HepG2 (cell line): ENCODE measurements at regions not wholly inside any gene's neighbourhood (a gene's known extent, or its start where the extent isn't known, plus 50 kb on each side); places are given as distances from the start of the nearest gene placed in this dataset.

ENCODE experiments used
- MAFG ChIP-seq: sonication (generic); formaldehyde crosslinking; IDR thresholded peaks from 2 replicates; pipeline ENCODE4 v1.5.1; 2020; ENCODE audit warnings: mild to moderate bottlenecking, missing genetic modification reagents
- POLR2AphosphoS5 ChIP-seq: IDR thresholded peaks from 2 replicates; pipeline ENCODE4 v1.6.1; 2012; ENCODE audit warnings: low read depth, low read length
- SRF ChIP-seq: IDR thresholded peaks from 2 replicates; pipeline ENCODE4 v1.6.1; 2011; ENCODE audit warnings: mild to moderate bottlenecking, low read depth, low read length, moderate library complexity
- ZNF232 ChIP-seq: sonication (generic); formaldehyde crosslinking; IDR thresholded peaks from 2 replicates; pipeline ENCODE4 v1.4.0; 2020; ENCODE audit warnings: missing genetic modification reagents, borderline replicate concordance
- ZNF432 ChIP-seq: sonication (generic); formaldehyde crosslinking; IDR thresholded peaks from 2 replicates; pipeline ENCODE4 v1.5.0; 2020; ENCODE audit warnings: missing genetic modification reagents, mild to moderate bottlenecking, borderline replicate concordance
- ZNF775 ChIP-seq: sonication (generic); formaldehyde crosslinking; IDR thresholded peaks from 2 replicates; pipeline ENCODE4 v1.4.0; 2020; ENCODE audit warnings: missing genetic modification reagents, mild to moderate bottlenecking, moderate library complexity, borderline replicate concordance
- ZNF839 ChIP-seq: sonication (generic); formaldehyde crosslinking; IDR thresholded peaks from 2 replicates; pipeline ENCODE4 v1.4.0; 2020; ENCODE audit warnings: missing genetic modification reagents, mild to moderate bottlenecking, borderline replicate concordance
- TF ChIP-seq, protein P1 (sequence below): sonication (generic); formaldehyde crosslinking; IDR thresholded peaks from 2 replicates; pipeline ENCODE4 v1.5.0; 2020; ENCODE audit warnings: mild to moderate bottlenecking, missing genetic modification reagents, moderate library complexity
- TF ChIP-seq, protein P2 (sequence below): sonication (generic); formaldehyde crosslinking; IDR thresholded peaks from 2 replicates; pipeline ENCODE4 v1.4.0; 2020; ENCODE audit warnings: missing genetic modification reagents
- TF ChIP-seq, protein P3 (sequence below): sonication (generic); formaldehyde crosslinking; IDR thresholded peaks from 2 replicates; pipeline ENCODE4 v1.4.0; 2020; ENCODE audit warnings: missing genetic modification reagents, borderline replicate concordance
- TF ChIP-seq, protein P4 (sequence below): IDR thresholded peaks from 2 replicates; pipeline ENCODE4 v1.6.1; 2016; ENCODE audit warnings: low read depth

DNA sequence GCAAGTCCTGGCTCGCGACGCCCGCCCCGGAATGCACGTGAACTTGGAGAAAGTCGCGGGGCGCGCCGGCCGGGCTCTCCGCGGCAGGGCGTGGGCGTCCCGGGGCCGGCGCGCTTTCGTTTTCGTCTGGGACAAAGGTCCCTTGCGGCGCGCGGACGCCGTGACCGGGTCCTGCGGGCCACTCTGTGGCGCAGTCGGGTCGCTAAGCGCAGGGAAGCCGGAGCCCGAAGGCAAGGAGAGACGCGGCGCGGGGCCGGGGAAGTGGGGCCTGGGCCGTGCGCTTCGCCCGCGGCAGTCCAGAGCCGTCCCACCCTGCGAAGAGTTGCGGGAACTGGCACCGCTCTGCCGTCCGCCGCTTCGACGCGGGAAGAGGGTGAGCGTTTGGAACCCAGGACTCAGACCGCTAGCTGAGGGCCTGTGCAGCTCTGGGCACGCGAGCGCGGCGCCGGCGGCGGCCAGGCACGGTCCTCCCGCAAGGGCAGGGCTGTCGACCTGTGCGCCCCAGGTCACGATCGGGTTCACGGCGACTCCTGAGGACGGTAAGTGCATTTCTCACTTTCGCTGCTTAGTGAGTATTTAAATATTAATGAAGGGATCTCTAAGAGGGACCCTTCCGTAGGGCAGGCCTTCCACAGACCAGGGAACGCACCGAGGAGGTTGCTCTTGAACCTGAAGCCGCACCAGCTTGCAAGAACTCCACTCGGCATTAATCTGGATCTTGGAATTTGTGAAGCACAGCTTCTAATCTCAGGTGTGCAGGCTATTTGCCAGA is 78.0 kb upstream of the PPARA start:
- TF ChIP-seq, protein P1, sequence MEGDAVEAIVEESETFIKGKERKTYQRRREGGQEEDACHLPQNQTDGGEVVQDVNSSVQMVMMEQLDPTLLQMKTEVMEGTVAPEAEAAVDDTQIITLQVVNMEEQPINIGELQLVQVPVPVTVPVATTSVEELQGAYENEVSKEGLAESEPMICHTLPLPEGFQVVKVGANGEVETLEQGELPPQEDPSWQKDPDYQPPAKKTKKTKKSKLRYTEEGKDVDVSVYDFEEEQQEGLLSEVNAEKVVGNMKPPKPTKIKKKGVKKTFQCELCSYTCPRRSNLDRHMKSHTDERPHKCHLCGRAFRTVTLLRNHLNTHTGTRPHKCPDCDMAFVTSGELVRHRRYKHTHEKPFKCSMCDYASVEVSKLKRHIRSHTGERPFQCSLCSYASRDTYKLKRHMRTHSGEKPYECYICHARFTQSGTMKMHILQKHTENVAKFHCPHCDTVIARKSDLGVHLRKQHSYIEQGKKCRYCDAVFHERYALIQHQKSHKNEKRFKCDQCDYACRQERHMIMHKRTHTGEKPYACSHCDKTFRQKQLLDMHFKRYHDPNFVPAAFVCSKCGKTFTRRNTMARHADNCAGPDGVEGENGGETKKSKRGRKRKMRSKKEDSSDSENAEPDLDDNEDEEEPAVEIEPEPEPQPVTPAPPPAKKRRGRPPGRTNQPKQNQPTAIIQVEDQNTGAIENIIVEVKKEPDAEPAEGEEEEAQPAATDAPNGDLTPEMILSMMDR (CRISPR knock-in tag): no peak
- no peak for TF ChIP-seq SRF
- TF ChIP-seq ZNF775 (CRISPR knock-in tag): no peak
- TF ChIP-seq, protein P2, sequence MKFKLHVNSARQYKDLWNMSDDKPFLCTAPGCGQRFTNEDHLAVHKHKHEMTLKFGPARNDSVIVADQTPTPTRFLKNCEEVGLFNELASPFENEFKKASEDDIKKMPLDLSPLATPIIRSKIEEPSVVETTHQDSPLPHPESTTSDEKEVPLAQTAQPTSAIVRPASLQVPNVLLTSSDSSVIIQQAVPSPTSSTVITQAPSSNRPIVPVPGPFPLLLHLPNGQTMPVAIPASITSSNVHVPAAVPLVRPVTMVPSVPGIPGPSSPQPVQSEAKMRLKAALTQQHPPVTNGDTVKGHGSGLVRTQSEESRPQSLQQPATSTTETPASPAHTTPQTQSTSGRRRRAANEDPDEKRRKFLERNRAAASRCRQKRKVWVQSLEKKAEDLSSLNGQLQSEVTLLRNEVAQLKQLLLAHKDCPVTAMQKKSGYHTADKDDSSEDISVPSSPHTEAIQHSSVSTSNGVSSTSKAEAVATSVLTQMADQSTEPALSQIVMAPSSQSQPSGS (CRISPR knock-in tag): no peak
- no peak for TF ChIP-seq ZNF232 (CRISPR knock-in tag)
- TF ChIP-seq POLR2AphosphoS5: no peak
- TF ChIP-seq, protein P3, sequence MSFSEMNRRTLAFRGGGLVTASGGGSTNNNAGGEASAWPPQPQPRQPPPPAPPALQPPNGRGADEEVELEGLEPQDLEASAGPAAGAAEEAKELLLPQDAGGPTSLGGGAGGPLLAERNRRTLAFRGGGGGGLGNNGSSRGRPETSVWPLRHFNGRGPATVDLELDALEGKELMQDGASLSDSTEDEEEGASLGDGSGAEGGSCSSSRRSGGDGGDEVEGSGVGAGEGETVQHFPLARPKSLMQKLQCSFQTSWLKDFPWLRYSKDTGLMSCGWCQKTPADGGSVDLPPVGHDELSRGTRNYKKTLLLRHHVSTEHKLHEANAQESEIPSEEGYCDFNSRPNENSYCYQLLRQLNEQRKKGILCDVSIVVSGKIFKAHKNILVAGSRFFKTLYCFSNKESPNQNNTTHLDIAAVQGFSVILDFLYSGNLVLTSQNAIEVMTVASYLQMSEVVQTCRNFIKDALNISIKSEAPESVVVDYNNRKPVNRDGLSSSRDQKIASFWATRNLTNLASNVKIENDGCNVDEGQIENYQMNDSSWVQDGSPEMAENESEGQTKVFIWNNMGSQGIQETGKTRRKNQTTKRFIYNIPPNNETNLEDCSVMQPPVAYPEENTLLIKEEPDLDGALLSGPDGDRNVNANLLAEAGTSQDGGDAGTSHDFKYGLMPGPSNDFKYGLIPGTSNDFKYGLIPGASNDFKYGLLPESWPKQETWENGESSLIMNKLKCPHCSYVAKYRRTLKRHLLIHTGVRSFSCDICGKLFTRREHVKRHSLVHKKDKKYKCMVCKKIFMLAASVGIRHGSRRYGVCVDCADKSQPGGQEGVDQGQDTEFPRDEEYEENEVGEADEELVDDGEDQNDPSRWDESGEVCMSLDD (CRISPR knock-in tag): no peak
- TF ChIP-seq ZNF839 (CRISPR knock-in tag): no peak
- TF ChIP-seq, protein P4, sequence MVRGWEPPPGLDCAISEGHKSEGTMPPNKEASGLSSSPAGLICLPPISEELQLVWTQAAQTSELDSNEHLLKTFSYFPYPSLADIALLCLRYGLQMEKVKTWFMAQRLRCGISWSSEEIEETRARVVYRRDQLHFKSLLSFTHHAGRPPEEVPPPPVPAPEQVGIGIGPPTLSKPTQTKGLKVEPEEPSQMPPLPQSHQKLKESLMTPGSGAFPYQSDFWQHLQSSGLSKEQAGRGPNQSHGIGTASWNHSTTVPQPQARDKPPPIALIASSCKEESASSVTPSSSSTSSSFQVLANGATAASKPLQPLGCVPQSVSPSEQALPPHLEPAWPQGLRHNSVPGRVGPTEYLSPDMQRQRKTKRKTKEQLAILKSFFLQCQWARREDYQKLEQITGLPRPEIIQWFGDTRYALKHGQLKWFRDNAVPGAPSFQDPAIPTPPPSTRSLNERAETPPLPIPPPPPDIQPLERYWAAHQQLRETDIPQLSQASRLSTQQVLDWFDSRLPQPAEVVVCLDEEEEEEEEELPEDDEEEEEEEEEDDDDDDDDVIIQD: no peak
- TF ChIP-seq MAFG: no peak
- TF ChIP-seq ZNF432: no peak
